Liver (tissue), 2 donors: ENCODE measurements at regions not wholly inside any gene's neighbourhood (a gene's known extent, or its start where the extent isn't known, plus 50 kb on each side); places are given as distances from the start of the nearest gene placed in this dataset.
"Not testable (repeated sequence)": the region's sequence is repeated elsewhere in the genome, so short reads cannot be mapped to it uniquely, and the experiment has no call there.

Source experiments
- REST ChIP-seq: IDR thresholded peaks from 2 replicates; pipeline ENCODE4 v1.6.1; 2016; ENCODE audit warnings: antibody characterized with exemption, mild to moderate bottlenecking
- TAF1 ChIP-seq: conservative IDR thresholded peaks from 2 replicates; pipeline ENCODE4 v1.6.1; 2016; ENCODE audit warnings: antibody characterized with exemption, mild to moderate bottlenecking
- TF ChIP-seq, protein P1 (sequence below): IDR thresholded peaks from 2 replicates; pipeline ENCODE4 v1.6.1; 2016; ENCODE audit warnings: antibody characterized with exemption
- donor health status: healthy.

- TF ChIP-seq REST, TAF1: not testable (repeated sequence)
- TF ChIP-seq, protein P1, sequence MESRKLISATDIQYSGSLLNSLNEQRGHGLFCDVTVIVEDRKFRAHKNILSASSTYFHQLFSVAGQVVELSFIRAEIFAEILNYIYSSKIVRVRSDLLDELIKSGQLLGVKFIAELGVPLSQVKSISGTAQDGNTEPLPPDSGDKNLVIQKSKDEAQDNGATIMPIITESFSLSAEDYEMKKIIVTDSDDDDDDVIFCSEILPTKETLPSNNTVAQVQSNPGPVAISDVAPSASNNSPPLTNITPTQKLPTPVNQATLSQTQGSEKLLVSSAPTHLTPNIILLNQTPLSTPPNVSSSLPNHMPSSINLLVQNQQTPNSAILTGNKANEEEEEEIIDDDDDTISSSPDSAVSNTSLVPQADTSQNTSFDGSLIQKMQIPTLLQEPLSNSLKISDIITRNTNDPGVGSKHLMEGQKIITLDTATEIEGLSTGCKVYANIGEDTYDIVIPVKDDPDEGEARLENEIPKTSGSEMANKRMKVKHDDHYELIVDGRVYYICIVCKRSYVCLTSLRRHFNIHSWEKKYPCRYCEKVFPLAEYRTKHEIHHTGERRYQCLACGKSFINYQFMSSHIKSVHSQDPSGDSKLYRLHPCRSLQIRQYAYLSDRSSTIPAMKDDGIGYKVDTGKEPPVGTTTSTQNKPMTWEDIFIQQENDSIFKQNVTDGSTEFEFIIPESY: not testable (repeated sequence)
Measured at GRCh38 chr17:15831182-15831581, 99.1 kb downstream of the TBC1D26 start.
